Left kidney (tissue), 1 donor: ENCODE measurements at regions not wholly inside any gene's neighbourhood (a gene's known extent, or its start where the extent isn't known, plus 50 kb on each side); places are given as distances from the start of the nearest gene placed in this dataset.

ENCODE experiments used
- DNase-seq: peaks from one replicate; pipeline ENCODE4 v3.0.0-alpha.2; 2013

DNA sequence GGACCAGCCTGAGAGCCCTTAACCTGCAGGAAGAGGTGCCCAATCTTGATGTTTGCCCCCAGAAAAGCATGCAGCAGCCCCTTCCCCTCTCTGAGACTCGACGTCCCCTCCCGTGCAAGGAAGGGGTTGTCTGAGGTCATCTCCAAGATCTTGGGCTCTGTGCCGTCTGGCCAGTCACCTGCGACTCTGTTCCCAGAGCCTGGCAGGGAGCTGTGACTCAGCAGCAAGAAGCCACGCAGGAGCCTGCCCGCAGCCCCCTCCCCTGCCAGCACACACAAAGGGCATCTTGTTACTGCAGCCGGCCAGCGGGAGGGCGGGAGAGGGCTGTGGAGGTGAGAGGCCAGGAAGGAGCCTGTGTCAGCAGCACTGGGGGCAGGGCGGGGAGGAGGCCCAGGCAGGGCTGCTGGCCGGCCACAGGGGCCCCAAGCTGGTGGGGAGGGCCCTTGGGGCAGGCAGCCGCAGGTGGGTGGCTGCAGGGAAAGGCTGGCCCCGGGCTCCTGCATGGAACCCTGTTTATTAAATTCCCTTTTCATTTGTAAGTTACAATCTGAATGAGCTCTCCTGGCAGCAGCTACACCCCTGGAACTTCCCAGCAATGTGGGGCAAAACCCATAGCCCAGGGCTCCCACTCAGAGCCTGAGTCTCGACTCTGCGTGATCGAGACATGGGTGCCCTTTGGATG lies 103.7 kb upstream of the ZMIZ1 start:
- DNase-seq: peak; percentile 63

DNA sequence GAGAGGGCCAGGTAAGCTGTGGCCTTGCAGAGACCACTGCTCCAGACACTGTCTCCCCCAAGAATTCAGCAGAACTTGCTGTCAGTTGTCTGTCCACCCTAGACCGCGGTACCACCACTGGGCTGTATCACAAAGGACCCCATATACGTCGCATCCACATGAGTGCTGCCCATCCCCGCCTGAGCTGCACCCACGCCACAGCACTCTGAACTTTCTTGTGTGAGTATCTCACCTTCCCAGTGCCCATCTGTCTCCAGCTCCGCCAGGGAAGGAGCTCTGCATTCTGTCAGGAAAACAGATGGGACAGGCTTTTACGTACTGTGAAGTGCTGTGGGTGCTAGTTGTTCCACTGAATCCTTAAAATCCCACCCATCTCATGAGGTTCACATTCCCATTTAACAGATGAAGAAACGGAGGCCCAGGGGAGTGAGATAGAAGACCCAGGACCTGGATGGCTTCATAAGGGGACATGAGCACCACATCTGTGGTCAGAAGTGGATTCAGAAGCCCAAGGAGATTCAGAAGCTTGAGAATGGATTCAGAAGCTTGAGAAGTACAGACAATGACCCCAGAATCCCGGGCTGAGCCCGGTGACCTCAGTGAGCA lies 102.5 kb upstream of the ZMIZ1 start:
- DNase-seq: no peak

DNA sequence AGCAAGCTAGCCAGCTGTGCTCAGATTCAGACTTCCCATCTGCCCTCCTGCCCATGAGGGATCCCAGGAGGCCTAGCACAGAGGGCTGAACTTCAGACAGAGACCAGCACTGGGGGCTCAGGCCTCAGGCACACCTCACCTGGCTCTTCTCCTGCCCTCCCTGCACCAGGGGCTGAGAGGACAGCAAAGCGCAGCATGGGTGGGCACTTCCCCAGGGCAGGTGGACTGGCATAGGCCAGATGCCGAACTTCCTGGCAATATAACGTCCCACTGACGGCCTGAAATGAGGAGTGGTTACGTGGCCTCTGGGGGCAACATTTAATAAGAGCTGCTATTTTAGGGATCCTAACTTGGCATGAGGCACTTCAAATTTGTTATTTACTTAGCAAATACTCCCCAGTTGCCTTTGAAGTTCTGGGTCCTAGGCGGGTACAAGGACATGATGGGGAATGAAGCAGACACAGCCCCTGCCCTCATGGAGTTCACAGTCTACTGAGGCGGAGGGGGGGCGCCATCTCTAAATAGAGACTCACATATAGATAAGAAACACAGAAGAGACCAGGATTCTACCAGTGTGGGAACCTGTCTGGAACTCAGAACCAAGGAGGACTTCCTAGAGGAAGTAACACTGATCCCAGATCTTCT lies 101.8 kb upstream of the ZMIZ1 start:
- no peak for DNase-seq

DNA sequence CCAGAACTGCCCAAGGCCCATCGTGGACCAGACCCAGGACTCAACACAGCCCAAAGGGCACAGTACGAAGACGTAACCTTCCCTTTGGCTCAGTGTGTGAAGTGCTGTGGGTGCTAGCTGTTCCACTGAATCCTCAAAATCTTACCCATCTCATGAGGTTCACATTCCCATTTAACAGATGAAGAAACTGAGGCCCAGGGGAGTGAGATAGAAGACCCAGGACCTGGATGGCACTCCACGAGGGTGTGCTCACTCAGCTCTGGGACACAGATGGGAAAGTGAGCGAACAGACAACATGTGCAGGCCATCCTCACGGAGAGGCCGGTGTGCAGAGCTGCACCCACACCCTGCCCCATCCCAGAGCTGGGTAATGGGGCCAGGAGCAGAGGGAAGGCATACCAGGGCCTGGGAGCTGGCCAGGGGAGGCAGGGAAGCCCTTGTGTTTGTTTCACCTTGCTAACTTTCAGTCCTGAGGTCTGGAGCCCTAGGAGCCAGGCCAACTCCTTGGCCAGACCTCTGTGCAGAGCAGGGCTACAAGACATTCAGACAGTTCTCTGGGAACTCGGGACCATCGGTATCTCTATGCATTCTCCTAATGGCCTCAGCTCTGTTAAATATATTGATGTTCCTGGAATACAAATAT lies 100.3 kb upstream of the ZMIZ1 start:
- DNase-seq: no peak

DNA sequence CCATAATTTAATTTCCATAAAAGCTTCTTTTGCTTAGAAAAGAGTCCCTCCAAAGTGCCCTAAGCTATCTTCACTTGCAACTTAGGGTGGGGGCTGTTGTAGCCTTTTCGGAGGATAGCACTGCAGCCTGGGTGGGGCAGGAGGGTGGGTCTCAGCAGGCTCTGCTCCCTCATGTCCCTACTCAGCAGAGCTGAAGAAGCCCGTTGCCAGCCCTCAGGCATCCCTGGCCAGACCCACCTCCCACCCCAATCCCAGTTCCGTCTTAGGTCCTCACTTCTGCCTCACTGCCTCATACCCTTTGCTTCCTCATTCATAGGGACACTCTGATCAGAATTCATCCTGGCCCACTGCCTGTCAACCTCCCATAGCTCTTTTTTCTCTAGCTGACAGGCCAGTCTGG lies 99.8 kb upstream of the ZMIZ1 start:
- DNase-seq: no peak

DNA sequence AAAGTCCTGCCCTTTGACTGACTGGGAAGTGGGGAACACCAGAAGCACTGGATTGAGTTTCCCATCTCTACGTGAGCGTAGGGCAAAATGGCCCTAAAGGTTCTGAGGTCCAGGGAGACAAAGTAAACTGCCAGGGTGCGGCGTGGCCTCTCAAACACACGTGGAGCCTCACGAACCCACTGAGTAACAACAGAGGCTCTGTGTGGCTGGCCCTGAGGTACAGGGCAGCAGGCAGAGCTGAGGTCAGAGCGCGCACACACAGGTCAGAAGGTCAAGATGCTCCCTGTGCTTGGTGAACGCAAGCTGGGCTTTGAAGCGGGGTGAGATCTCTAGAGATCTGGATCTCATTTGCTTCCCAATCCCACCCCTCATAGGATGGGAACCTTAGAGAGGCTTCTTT lies 99.0 kb upstream of the ZMIZ1 start:
- no peak for DNase-seq

DNA sequence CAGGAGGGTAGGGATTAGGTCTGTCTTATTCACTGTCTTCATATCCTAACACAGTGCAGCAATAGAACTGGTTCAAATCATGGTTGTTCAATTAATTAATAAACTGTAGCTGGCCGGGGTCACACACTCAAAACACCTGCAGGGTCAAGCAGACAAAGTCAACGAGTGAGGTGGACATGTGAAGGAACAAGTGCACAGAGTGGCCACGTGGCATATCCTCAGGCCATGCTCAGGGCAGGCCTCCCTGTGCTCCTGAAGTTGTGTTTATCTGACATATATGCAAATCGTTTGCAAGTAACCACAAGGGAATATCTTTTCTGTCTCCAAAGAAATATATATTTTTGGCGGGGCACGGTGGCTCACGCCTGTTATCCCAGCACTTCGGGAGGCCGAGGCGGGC lies 98.5 kb upstream of the ZMIZ1 start:
- no peak for DNase-seq

DNA sequence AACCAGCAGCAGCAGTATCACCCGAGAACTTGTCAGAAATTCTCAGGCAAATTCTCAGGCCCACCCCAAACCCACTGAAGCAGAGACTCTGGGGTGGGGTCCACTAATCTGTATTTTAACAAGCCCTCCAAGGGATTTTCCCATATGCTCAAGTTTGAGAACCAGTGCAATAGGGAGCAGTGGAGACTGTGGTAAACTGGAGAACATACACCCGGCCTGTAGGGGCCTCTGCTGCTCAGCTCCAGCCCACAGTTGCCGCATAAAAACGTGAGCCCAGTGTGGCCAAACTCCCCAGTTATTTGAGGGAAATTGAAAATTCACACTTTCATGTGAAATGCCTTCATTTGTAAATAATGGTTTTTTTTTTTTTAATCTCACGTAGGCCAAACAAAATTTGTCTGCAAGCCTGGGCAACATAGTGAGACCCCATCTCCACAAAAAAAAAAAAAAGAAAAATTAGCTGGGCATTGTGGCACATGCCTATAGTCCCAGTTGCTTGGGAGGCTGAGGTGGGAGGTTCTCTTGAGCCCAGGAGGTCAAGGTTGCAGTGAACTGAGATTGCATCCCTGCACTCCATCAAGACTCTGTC lies 97.6 kb upstream of the ZMIZ1 start:
- no peak for DNase-seq

DNA sequence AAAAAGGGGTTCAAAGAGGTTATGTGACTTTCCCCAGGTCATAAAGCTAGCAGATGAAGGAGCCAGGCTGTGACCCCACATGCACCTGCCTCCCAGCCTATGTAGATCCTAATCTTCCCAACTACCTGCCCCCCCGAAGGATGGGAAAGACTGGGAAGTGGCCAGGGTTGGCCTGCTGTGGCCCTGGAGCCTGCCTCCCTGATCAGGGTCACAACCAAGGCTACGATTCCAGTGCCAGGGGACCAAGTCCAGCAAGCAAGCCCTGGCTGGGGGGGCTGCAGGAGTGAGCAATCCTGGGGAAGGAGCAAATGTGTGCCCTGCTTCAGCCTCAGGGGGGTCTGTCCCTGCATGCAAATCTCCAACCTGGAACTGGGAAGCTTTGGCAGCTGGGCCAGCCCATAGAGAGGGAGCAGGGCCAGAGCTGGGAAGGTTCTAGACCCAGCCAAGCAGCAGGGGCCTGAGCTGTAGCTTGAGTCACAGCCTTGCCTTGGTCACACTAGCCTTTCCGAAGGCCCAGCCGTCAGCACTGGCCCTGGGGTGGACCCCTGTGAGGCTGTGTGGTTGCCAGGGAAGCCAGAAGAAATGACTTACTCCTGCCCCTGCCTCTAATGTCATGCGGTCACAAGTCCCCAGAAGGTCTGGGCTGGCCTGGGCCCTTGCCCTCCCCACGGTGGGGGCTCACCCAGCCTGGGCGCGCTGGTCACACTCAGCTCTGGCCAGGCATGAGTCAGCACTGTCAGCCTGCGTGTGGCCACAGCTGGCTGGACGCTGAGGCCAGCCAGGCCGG lies 96.4 kb upstream of the ZMIZ1 start:
- DNase-seq: peak; percentile 33

DNA sequence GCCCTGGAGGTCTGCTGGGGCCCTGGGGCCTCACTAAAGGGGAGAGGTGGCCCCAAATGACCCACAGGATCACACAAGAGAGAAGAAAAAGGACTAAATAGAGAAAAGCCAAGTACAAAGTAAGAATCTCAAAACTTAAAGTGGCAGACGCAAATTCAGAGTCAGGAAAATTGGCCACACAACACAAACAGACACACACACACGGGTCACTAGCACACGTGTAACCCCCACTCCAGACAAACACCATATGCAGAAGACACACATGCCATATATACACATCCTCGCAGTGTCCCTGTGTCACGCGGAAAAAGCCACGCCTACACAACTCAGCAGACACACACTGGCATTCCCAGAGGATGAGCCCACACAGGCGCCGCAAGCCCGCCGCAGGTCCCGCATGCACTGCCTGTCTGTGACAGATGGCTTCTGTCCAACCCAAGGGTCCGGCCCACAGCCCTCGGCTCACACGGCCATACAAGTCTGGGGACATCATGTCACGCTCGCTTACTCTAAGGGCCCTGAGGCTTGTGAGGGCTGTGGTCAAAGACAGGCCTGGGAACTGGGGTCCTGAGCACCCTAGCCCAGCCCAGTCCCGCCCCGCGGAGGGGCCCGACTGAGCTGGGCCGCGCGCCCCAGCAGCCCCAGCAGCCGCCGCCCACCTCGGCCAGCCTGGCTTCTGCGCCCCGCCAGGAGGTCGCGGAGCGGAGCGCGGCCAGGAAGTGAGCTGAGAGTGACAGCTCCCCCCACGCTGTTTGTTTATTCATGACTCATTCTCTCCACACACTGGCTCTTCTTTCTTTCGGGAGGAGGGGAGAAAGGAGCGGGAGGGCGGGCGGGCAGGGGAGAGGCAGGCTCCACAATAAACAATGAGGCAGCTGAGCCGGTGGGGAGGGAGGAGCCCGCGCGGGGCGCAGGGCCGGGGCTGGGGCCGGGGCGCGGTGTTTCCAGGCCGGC lies 95.5 kb upstream of the ZMIZ1 start:
- DNase-seq: peak; percentile 91

DNA sequence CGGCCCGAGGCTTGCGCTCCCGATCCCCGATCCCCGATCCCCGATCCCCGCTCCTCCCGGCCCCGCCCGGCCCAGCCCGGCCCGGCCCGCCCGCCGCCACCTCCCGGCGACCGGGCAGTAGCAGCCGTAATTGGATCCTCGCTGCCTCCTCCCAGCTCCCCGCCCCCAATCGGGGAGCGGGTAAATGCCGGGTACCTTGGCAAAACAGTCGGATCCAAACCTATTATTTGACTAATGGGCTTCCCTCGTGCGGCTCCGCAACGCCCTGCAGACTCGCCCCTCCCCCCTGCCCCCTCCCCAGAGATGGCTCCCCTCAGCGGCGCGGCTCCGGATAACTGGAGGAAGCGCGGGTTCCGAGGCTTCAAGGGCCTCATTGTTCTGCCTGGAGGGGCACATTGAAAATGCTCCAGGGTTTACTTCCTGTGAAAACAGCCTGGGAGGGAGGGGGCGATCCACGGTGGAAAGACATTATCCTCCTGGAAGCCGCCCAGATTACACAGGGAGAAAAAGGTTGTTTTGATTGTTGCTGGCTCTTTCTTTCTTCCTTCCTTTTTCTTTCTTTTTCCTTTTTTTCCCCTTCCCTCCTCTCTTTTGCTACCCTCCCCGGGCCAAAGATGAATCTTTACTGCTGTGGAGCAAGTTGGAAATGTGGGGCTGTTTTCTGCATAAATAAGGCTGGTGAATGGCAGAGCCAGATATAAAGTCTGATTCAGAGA lies 94.7 kb upstream of the ZMIZ1 start:
- peak; percentile 83 for DNase-seq

DNA sequence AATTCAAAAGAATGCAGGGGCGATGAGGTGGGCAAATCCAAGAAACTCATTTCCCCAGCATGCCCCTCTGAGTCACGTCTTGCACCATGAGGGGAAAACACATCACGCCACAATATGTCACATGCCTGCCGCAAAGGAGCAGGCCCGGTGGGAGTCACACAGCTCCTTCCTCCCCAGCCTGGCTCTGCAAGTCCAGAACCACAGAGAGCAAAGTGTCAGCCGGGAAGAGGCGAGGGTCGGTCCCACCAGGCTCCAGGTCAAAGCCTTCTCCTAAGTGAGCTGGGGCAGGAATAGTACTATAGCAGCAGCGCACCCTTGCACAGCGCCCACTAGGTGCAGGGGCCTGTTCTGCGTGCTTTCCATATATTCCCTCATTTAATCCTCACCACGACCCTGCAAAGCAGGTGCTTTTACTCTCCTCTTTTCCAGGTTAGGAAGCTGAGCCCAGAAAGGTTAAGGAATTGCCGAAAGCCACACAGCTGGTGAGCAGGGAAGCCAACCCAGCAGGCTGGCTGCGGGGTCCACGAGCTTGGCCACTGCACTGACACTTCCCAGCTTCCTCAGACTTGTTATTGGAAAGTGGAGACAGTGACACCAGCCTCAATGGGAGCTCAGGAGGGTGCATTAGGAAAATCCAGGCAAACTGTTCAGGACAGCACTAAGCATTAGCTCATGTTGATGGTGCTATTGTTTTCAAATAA lies 94.0 kb upstream of the ZMIZ1 start:
- DNase-seq: peak; percentile 28

DNA sequence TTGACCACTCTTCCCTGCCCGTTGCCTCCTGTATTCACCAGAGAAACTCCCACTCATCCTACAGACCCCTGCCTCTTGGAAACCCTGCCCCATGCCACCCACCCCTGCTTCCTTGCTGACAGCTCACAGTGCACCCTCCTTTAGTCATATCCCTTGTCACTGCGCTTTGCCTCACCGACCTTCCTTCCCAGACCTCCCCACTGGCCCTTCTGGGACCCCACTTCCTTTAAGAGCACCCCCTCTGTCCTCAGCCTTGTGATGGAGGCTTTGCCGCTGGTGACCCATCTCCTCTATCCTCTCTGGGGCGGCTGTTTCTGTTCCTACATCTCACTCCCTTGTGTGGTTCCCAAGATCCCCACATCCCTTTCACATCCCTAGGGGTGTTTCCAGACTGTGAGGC lies 92.8 kb upstream of the ZMIZ1 start:
- no peak for DNase-seq

DNA sequence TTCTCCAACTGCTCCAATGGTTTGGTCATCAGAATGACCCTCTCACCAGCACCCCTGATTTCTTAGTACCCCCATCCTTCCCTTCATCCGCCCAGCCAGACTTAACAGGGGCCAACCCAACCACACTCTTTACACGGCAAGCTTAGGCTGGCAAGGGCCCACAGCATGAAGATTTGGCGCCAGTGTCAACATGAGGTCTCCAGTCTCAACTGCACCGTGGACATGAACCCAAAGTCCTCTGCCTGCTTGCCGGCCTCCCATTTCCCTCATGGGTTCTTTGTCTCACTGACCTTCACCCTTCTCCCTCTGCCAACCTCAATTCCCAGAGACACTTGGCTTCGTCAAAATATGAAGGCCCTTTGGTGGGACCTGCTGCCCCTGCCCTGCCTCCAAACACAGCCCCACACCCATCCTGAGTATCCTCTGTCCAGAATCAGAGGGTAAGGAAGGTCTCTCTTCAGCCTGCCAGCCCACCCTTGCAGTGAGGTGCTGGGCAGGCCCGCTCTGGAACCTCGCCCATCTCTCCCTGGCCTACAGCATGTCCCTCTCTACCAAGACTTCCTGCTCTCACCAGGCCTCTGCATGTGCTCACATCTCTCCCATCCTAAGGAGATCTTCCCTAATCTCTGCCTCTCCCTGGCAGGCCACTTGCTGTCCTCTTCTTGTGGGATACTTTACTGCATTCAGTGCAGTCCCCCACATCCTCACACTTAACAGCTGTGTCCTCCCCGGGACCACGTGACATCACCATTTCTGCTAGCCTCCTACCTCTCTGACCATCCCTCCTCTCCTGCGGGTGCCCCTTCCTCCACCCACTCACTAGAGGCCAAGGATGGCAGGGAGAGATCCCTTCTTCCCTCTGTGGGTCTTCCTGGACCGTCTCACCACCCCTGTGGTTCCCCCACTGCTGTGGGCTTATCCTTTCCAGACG lies 91.7 kb upstream of the ZMIZ1 start:
- DNase-seq: no peak

DNA sequence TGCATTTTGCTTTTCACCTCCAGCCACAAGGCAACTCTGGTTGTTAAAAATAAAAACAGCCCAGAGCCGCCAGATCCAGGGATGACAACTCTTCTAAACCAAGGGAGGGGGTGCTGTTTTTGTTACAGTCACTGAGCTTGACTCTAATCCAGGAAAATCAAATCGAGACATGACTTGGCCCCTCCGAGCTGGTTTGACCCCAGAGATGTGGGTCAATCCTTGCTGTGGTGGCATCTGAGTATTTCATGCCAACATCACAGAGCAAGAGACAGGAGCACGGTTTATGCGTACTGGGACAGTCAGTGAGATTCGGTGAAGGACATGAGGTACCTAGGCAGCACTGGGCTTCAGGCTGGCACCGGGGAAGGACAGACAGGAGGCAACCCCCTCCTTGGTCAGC lies 88.8 kb upstream of the ZMIZ1 start:
- no peak for DNase-seq

DNA sequence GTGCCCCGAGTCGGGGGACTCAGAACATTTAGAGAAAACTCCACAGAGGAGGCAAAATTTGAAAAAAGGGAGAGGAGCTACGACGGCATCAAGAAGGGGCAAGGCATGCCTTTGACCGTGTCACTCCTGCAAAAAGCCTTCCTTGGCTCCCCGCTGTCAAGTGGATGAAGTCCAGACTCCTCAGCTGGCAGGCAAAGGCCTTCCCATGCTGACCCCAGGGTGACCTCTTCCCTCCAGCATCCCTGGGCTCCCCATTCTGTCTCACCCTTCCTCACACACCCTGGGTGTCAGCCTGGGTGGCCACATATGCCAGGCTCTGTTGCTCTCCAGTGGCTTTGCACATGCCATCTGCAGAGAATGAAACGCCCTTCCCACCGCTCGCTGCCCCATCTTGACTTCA lies 88.4 kb upstream of the ZMIZ1 start:
- no peak for DNase-seq

DNA sequence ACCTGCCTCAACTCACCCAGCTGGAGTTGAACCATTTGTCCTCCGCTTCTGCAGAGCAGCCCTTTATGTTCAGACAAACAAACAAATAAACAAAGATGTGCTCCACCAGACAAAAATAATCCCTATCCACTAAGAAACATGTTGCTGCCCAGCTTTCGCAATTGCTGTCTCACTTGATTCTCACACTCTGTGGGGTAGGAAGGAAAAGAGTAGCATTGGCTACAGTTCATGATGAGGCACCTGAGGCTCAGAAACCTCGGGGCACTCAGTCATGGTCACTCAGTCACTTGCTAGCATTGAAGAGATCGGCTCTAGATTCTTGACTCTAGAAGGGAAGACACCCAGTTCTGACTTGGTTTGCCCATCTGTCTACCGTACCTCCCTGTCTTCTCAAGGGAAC lies 88.0 kb upstream of the ZMIZ1 start:
- DNase-seq: no peak

DNA sequence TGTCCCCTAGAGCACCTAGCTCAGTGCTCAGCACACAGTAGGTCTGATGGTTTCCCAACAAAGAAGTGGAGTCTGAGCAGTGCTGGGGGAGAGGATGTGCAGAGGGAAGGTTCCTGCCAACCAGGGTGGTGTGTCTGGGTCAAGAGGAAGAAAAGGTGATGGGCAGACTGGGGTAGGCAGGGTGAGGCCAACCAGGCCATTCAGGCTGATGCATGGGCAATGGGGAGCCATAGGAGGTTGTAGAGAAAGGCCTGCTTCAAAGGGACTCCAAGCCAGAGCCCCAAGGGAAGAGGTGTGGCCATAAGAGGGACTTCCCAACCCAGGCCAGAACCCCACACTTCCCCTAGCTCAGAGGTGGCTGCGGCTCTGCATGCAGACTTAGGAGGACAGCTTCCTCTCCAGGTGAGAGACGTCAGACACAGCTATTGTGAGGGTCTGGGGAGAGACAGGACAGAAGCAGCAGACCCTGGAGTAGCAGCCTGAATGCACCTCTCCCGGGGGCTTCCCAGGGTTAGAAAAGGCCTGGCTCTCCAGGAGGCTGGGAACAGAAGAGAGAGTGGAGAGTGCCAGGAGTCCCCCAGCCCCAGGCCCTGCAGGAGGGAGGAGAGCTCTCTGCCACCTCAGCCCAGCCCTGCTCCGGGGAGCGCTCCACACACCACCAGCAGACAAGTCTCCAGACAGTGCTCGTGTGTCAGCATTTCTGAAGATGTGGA lies 87.4 kb upstream of the ZMIZ1 start:
- no peak for DNase-seq
